Fibroblast of skin of left biceps (primary cell): ENCODE measurements at regions not wholly inside any gene's neighbourhood (a gene's known extent, or its start where the extent isn't known, plus 50 kb on each side); places are given as distances from the start of the nearest gene placed in this dataset.
"Not testable (repeated sequence)": the region's sequence is repeated elsewhere in the genome, so short reads cannot be mapped to it uniquely, and the experiment has no call there.

Experiments used
- DNase-seq, 2 experiments: peaks; one replicate each; pipeline ENCODE4 v3.0.0-alpha.2; 2013; ENCODE audit warnings: low read depth in 2 of 2

DNA sequence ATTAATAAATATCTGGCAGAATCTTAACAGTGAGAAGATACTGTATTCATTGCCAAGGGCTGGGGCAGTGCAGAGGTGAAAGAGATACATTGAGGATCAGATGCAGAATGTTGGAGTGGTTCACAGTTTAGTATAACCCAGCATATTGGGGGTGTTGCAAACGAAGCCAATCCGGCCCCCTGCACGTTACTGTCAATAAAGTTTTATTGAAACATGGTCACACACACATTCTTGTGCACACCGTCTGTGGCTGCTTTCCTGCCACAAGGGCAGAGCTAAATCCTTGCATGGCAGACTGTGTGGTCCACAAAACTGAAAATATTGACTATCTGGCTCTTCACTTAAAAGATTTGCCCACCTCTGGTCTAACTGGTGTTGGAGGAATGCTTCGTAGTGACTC lies 119.7 kb downstream of the SHOX start:
- DNase-seq, result no peak

DNA sequence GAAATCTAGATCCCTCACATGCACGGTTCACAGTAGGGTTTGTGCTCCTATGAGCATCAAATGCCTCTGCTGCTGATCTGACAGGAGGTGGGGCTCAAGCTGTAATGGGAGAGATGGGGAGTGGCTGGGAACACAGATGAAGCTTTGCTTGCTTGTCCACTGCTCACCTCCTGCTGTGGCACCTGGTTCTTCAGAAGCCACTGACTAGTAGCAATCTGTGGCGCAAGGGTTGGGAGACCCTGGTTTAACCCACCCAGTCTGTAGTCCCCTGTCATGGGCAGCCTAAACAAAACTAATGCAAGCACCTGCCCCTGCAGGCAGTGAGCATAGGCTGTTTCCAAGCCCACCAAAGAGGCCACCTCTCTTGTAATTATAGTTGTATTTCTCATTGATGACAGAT lies 116.6 kb downstream of the SHOX start:
- DNase-seq, result no peak

DNA sequence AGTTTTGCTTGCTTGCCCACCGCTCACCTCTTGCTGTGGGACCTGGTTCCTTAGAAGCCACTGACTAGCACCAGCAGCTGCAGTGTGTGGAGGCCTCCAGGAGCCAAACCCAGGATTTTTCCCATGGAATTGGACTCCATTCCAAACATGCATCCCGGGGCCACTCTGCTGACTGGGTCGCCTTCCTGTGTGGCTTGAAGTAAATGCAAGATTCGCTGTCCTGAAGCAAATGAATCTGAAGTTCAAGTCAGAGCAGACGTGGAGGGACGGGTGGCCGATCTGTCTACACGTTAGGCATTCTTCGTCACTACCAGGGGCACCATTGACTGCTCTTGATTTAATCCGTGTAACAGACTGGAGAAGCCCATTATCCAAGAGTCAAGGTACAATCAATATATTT lies 109.0 kb downstream of the SHOX start:
- DNase-seq, result no peak

DNA sequence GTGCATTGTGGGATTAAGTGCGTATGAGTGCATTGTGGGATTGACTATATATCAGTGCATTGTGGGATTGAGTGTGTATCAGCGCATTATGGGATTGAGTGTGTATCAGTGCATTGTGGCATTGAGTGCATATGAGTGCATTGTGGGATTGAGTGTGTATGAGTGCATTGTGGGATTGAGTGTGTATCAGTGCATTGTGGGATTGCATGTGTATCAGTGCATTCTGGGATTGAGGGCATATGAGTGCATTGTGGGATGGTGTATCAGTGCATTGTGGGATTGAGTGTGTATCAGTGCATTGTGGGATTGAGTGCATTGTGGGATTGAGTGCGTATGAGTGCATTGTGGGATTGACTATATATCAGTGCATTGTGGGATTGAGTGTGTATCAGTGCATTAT lies 106.4 kb downstream of the SHOX start:
- not testable (repeated sequence) for DNase-seq

DNA sequence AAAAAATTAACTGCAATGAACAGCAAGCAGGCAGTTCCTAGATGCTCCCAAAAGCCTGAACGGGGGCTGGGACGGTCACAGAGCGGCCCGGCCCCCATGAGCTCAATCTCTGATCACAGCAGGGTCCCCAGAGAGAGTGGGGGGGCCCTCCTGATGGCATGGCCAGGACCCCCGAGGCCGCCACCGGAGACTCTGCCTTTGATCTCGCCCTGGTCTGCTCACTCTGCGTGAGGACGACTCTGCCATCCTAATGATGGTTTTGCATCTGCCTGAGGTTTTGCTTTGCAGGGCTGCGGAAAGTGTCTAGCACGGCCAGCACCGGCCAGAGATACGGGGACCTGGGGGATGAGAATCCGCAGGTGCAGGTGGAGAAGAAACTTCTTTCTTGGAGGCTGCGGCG lies 103.8 kb downstream of the SHOX start:
- DNase-seq, result no peak

DNA sequence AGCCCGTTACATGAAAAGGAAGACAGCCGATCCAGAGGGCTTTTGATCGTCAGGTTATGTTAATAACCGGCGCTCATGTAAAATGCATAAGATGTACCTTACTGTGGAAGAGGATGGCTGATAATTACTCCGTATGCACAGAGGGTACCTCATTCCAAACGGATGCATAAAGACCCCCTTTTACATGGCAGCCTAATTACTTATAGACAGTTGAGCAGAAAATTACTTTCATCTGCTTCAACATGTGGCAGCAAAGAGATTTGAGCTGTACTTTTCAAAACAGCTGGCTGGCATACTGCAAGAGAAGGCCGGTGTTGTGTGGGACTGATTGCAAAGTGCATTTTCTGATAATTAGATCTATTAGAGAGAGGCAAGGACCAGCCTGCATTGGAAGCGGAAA lies 103.4 kb downstream of the SHOX start:
- no peak for DNase-seq

DNA sequence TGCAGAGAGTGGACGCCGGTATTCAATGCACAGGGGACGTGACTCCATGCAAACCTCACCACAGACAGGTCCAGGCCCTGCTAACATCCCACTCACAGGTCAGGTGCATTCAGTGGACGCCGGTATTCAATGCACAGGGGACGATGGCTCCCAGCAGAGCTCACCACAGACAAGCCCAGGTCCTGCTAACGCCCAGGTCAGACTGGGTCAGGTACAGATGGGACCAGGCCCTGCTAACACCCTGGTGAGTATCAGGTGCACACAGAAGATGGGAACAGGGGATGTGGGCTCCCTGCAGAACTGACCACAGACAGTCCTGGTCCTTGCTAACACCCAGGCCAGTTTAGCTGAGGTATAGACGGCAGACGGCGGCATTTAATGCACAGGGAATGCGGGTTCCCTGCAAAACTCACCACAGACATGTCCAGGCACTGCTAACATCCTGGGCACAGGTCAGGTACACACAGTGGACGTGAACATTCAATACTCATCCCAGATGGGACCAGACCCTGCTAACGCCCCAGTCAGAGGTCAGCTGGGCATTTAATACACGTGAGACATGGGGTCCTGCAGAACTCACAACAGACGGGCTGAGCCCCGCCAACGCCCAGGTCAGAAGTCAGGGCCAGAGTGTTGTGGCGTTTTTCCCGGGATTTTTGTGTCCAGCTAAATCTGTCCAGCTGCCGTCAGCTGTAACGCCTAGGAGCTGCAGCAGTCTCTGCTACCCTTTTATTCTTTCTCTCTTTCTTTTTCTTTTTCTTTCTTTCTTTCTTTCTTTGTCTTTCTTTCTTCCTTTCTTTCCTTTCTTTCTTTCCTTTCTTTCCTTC lies 99.2 kb downstream of the SHOX start:
- no peak for DNase-seq

DNA sequence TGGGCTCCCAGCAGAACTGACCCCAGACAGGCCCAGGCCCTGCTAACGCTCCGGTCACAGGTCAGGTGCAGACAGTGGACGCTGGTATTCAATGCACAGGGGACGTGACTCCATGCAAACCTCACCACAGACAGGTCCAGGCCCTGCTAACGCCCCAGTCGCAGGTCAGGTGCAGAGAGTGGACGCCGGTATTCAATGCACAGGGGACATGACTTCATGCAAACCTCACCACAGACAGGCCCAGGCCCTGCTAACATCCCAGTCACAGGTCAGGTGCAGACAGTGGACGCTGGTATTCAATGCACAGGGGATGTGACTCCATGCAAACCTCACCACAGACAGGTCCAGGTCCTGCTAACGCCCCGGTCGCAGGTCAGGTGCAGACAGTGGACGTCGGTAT lies 98.5 kb downstream of the SHOX start:
- not testable (repeated sequence) for DNase-seq

DNA sequence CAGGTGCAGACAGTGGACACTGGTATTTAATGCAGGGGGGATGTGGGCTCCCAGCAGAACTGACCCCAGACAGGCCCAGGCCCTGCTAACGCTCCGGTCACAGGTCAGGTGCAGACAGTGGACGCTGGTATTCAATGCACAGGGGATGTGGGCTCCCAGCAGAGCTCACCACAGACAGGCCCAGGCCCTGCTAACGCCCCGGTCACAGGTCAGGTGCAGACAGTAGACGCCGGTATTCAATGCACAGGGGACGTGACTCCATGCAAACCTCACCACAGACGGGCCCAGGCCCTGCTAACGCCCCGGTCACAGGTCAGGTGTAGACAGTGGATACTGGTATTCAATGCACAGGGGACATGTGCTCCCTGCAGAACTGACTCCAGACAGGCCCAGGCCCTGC lies 98.0 kb downstream of the SHOX start:
- DNase-seq, result not testable (repeated sequence)

DNA sequence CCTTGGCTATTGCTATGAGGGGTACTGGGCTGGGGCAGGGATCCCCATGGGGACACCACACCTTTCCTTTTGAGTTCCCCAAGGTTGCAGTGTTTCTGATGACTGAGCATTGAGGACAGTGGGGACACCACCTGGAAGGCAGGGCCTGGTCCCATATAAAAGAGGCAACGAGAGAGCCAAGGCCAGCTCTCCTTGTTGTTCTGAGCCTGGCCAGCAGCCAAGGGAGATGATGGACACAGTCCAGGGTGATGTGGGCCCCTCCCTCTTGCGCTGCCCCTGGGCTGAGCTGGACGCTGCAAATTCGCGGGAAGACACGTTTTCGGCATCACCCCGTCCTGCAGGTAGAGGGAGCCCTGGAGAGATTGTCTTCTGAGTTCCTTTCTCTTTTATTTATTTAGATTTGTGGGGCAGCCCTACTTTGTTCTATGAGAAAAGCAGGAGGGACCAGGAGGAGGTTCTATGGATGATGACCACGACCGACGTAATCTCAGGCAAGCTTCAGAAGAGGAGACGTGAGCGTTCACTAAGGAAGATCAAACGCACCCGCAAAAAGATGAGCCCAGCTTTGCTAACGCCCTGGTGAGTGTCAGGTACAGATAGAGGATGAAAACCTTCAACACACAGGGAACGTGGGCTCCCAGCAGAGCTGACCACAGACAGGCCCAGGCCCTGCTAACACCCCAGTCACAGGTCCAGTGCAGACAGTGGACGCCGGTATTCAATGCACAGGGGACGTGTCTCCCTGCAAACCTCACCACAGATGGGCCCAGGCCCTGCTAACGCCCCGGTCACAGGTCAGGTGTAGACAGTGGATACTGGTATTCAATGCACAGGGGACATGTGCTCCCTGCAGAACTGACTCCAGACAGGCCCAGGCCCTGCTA lies 97.4 kb downstream of the SHOX start:
- DNase-seq, result no peak

DNA sequence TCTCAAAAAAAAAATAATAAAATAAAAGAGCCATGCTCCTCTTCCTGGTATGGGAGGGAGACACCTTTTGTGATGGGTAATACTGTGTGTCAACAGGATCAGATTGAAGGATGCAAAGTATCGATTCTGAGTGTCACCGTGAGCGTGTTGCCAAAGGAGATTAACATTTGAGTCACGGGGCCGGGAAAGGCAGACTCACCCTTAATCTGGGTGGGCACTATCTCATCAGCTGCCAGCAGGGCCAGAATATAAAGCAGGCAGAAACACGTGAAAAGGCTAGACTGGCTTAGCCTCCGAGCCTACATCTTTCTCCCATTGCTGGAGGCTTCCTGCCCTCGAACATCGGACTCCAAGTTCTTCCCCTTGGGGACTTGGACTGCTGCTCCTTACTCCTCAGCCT lies 95.4 kb downstream of the SHOX start:
- no peak for DNase-seq

DNA sequence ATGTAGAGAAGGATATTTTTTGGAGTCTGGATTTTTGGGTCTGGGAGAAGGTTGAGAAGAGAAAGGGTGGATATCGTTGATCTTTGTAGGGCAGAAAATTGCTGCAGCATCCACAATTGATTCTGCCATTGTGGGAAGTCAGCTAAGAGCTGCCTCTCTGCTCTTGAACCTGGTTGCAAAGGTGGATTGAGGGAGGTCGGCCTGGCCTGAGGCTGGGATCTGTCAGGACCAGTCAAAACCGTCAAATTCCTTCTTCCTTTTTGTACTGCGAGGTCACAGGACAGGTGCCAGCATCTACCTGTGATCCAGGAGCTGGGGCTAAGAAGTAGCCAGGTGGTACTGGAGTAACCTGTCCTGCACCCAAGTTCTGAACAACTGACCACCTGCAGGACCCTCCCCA lies 93.7 kb downstream of the SHOX start:
- no peak for DNase-seq

DNA sequence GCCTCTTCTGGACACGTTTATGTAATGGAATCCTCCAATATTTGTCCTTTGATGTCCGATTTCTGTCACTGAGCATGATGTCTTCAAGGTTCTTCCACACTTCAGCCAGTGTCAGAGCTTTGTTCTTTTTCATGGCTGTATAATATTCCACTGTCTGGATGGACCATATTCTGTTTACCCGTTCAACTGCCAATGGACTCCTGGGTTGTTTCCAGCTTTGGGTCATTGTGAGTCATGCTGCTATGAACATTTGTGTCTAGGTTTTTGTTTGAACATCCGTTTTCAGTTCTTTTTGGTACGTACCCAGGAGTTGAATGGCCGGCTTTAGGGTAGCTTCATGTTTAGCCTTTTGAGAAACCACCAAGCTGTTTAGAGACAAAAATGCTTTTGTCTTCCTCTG lies 93.2 kb downstream of the SHOX start:
- DNase-seq, result no peak

DNA sequence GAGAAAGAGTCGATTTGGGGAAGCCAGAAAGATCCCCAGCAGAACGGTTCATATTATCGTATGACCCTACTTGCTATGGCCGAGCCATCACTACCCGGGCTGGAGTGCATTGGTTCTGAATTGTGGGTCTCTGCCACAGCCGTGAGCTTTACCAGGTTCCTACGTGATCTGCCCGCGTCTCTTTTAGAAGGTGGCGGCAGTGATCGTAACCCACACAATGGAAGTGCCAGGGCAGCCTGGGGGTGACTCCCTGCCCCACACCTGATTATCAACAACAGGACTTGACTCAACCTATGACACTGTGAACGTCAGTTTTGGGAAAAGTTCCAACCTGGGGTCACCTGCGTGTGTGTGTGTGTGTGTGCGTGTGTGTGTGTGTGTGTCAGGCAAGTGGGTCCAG lies 90.8 kb downstream of the SHOX start:
- no peak for DNase-seq

DNA sequence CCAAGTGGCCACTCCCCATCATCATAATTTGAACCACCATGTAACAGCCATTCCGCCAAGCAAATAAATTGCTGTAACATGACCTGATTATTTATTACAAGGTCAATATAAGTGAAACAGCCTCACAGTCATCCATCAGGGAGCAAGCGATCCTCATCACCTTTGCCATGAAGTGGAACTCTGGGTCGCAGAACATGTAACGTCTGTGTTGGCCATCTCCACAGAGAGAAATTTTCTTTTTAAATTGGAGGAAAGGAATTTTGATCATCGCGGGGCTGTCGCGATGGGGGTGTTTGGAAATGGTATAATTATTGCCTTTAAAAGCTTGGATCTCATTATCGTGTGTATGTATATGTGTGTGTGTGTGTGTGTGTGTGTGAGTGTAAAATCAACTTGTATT lies 90.2 kb downstream of the SHOX start:
- DNase-seq, result no peak

DNA sequence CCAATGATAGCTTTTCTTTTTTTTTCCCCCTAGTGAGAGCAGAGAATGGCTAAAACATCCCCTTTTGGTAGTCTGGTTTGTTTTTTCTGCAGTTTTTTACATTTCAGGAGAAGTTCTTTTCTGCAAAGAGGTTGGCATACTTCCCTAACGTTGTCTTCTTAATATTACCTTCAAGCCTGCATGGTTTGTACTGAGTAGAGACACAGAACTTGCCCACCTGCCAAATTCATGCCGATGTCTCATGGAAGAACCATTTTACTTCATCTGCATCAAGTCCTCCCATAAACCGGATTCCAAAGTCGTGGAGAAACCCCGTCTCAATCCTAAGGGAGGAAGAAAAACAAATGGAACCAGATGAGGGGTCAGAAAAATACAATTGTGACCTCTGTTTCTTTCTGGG lies 89.7 kb downstream of the SHOX start:
- no peak for DNase-seq

DNA sequence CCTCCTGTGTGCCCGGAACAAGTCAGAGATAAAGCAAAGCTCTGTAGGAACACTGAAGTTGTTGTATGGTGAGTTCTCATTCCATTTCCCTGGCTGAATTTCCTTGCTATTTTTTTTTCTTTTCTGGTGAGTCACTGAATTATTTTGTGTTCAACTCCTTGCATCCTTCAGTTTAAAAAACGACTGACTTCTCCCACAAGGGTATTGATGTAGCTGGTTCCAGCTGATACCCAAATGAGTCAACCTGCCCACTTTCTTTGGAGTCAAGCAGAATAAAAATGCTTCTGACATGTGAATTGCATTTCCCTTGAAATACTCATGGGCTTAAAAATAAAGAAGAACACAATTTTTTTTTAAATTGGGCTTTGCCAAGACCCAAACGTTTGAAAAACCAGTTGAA lies 85.5 kb downstream of the SHOX start:
- no peak for DNase-seq

DNA sequence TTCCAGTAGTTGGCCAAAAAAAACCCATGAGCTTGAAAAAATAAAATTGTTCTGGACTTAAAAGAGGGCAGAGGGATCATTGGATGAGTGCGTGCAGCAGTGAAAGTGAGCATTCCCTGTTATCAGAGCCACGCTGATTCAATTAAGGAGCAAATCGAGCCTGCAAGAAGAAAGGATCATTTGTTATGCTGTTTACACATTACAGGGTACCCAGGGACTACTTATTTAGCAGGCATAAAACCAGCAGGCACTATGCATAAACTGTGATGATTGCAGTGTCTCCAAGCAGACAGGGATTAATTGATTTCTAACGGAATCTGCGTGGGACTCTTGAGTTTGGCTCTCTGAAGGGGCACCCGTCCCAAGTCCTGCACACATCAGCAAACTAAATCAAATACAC lies 83.5 kb downstream of the SHOX start:
- no peak for DNase-seq
